Sigmoid colon (tissue), 4 donors: ENCODE measurements at regions not wholly inside any gene's neighbourhood (a gene's known extent, or its start where the extent isn't known, plus 50 kb on each side); places are given as distances from the start of the nearest gene placed in this dataset.

ENCODE experiments used
- POLR2A ChIP-seq, 2 donors: fragments of 450-650 bp; IDR thresholded peaks; one replicate each; pipeline ENCODE4 v1.6.1; 2016; ENCODE audit warnings: antibody characterized with exemption in 2 of 2, mild to moderate bottlenecking in 2 of 2, moderate library complexity in 2 of 2
- POLR2AphosphoS5 ChIP-seq, 4 donors: sonication (generic); formaldehyde crosslinking; IDR thresholded peaks; one replicate each; pipeline ENCODE4 v1.6.1; 2017; ENCODE audit warnings: antibody characterized with exemption in 4 of 4

GRCh38 chr19:31459430-31459829 is 110.2 kb upstream of the TSHZ3 start:
- TF ChIP-seq POLR2A (IDR thresholded peaks at IDR 0.05) (no peak), POLR2AphosphoS5 (IDR thresholded peaks at IDR 0.05) (no peak)
